GM12891 (cell line): ENCODE measurements at regions not wholly inside any gene's neighbourhood (a gene's known extent, or its start where the extent isn't known, plus 50 kb on each side); places are given as distances from the start of the nearest gene placed in this dataset.

ENCODE experiments used
- POLR2A ChIP-seq: IDR thresholded peaks from 2 replicates; pipeline ENCODE4 v1.6.1; 2011; ENCODE audit warnings: low read depth, low read length, control low read depth
- POLR2AphosphoS5 ChIP-seq: IDR thresholded peaks from 2 replicates; pipeline ENCODE4 v1.6.1; 2011; ENCODE audit warnings: low read depth, low read length, control low read depth
- POU2F2 ChIP-seq: IDR thresholded peaks from 2 replicates; pipeline ENCODE4 v1.6.1; 2011; ENCODE audit warnings: low read depth, mild to moderate bottlenecking, control low read depth, low read length, moderate library complexity
- TAF1 ChIP-seq: IDR thresholded peaks from 2 replicates; pipeline ENCODE4 v1.6.1; 2011; ENCODE audit warnings: low read depth, low read length, control low read depth

GRCh38 chr4:133921280-133922195 lies 280.1 kb downstream of the PABPC4L start:
- TF ChIP-seq POLR2AphosphoS5 (no peak), TAF1 (no peak), POLR2A (no peak), POU2F2 (no peak)
